MG63 (cell line): ENCODE measurements at regions not wholly inside any gene's neighbourhood (a gene's known extent, or its start where the extent isn't known, plus 50 kb on each side); places are given as distances from the start of the nearest gene placed in this dataset.
"Not testable (repeated sequence)": the region's sequence is repeated elsewhere in the genome, so short reads cannot be mapped to it uniquely, and the experiment has no call there.

ENCODE experiments used
- DNase-seq: peaks from one replicate; pipeline ENCODE4 v3.0.0-alpha.2; 2020
- H3K27me3 ChIP-seq: fragments of 250-450 bp; sonication (Bioruptor Pico); 2 replicates; pipeline ENCODE4 v1.5.1; 2020; ENCODE audit warnings: mild to moderate bottlenecking, moderate library complexity
- H3K36me3 ChIP-seq: fragments of 250-450 bp; sonication (Bioruptor Pico); 2 replicates; pipeline ENCODE4 v1.5.1; 2020; ENCODE audit warnings: mild to moderate bottlenecking, moderate library complexity
- H3K4me3 ChIP-seq: fragments of 250-450 bp; sonication (Bioruptor Pico); 2 replicates; pipeline ENCODE4 v1.5.1; 2020; ENCODE audit warnings: mild to moderate bottlenecking, moderate library complexity
- H3K9me3 ChIP-seq: fragments of 250-450 bp; sonication (Bioruptor Pico); 2 replicates; pipeline ENCODE4 v1.5.1; 2020; ENCODE audit warnings: mild to moderate bottlenecking, moderate library complexity

GRCh38 chr10:44260286-44260928 is 124.5 kb downstream of the CXCL12 start:
- Histone ChIP-seq H3K36me3 (no peaks in the 10 kb centered on the region), H3K9me3 (no peaks in the 10 kb centered on the region), H3K4me3 (no peak overlapping the region), H3K27me3 (no peaks in the 10 kb centered on the region)
- no peak for DNase-seq

GRCh38 chr10:44259090-44259874 is 125.6 kb downstream of the CXCL12 start:
- no peaks in the 10 kb centered on the region for H3K36me3 ChIP-seq
- no peaks in the 10 kb centered on the region for H3K27me3 ChIP-seq
- H3K4me3 ChIP-seq = no peak overlapping the region
- no peak for DNase-seq
- H3K9me3 ChIP-seq = no peaks in the 10 kb centered on the region

- Histone ChIP-seq H3K27me3 (no peaks in the 10 kb centered on the region), H3K36me3 (no peaks in the 10 kb centered on the region), H3K9me3 (no peaks in the 10 kb centered on the region), H3K4me3 (no peak overlapping the region)
- no peak for DNase-seq
Measured at GRCh38 chr10:44258460-44259089, 126.3 kb downstream of the CXCL12 start.

- no peaks in the 10 kb centered on the region for H3K9me3 ChIP-seq
- H3K4me3 ChIP-seq = no peak overlapping the region
- no peak for DNase-seq
- H3K27me3 ChIP-seq = no peaks in the 10 kb centered on the region
- H3K36me3 ChIP-seq = no peaks in the 10 kb centered on the region
Measured at GRCh38 chr10:44258019-44258418, 126.9 kb downstream of the CXCL12 start.

GRCh38 chr10:44253769-44254462 is 131.0 kb downstream of the CXCL12 start:
- H3K36me3 ChIP-seq = no peaks in the 10 kb centered on the region
- H3K9me3 ChIP-seq = no peaks in the 10 kb centered on the region
- DNase-seq = peak; percentile 69
- no peak overlapping the region for H3K4me3 ChIP-seq
- no peaks in the 10 kb centered on the region for H3K27me3 ChIP-seq

GRCh38 chr10:44252631-44253030 is 132.3 kb downstream of the CXCL12 start:
- H3K27me3 ChIP-seq, H3K36me3 ChIP-seq, DNase-seq, H3K4me3 ChIP-seq, H3K9me3 ChIP-seq: not testable (repeated sequence)

GRCh38 chr10:44249933-44250332 is 135.0 kb downstream of the CXCL12 start:
- DNase-seq, H3K4me3 ChIP-seq, H3K9me3 ChIP-seq, H3K36me3 ChIP-seq, H3K27me3 ChIP-seq: not testable (repeated sequence)

GRCh38 chr10:44249490-44249889 is 135.4 kb downstream of the CXCL12 start:
- H3K36me3 ChIP-seq = no peaks in the 10 kb centered on the region
- DNase-seq = no peak
- H3K27me3 ChIP-seq = no peaks in the 10 kb centered on the region
- no peak overlapping the region for H3K4me3 ChIP-seq
- peaks cover 2% of the 10 kb centered on the region for H3K9me3 ChIP-seq

GRCh38 chr10:44246700-44247099 is 138.2 kb downstream of the CXCL12 start:
- H3K9me3 ChIP-seq, H3K36me3 ChIP-seq, DNase-seq, H3K4me3 ChIP-seq, H3K27me3 ChIP-seq: not testable (repeated sequence)

- H3K4me3 ChIP-seq, DNase-seq, H3K9me3 ChIP-seq, H3K36me3 ChIP-seq, H3K27me3 ChIP-seq: not testable (repeated sequence)
Measured at GRCh38 chr10:44246287-44246686, 138.6 kb downstream of the CXCL12 start.

GRCh38 chr10:44245601-44245938 is 139.3 kb downstream of the CXCL12 start:
- Histone ChIP-seq H3K27me3 (no peaks in the 10 kb centered on the region), H3K9me3 (peaks cover 2% of the 10 kb centered on the region), H3K36me3 (no peaks in the 10 kb centered on the region), H3K4me3 (no peak overlapping the region)
- DNase-seq = no peak

- no peak for DNase-seq
- H3K36me3 ChIP-seq = no peaks in the 10 kb centered on the region
Measured at GRCh38 chr10:44244745-44245600, 139.9 kb downstream of the CXCL12 start.

GRCh38 chr10:44243851-44244510 is 140.9 kb downstream of the CXCL12 start:
- H3K27me3 ChIP-seq = no peaks in the 10 kb centered on the region
- no peak for DNase-seq
- no peak overlapping the region for H3K4me3 ChIP-seq
- H3K9me3 ChIP-seq = peaks cover 2% of the 10 kb centered on the region
- H3K36me3 ChIP-seq = no peaks in the 10 kb centered on the region

More at GRCh38 chr10:44244745-44245600, 139.9 kb downstream of the CXCL12 start:
- Histone ChIP-seq H3K4me3 (no peak overlapping the region), H3K9me3 (peaks cover 2% of the 10 kb centered on the region), H3K27me3 (no peaks in the 10 kb centered on the region)

- peaks cover 2% of the 10 kb centered on the region for H3K9me3 ChIP-seq
- H3K36me3 ChIP-seq = no peaks in the 10 kb centered on the region
- no peak for DNase-seq
- H3K27me3 ChIP-seq = no peaks in the 10 kb centered on the region
- H3K4me3 ChIP-seq = no peak overlapping the region
Measured at GRCh38 chr10:44242826-44243225, 142.1 kb downstream of the CXCL12 start.

- peaks cover 2% of the 10 kb centered on the region for H3K9me3 ChIP-seq
- DNase-seq = no peak
- H3K27me3 ChIP-seq = no peaks in the 10 kb centered on the region
- no peaks in the 10 kb centered on the region for H3K36me3 ChIP-seq
- H3K4me3 ChIP-seq = no peak overlapping the region
Measured at GRCh38 chr10:44242091-44242490, 142.8 kb downstream of the CXCL12 start.

- Histone ChIP-seq H3K27me3 (no peaks in the 10 kb centered on the region), H3K9me3 (no peaks in the 10 kb centered on the region; the same call in 1 of the 2 replicates), H3K4me3 (no peak overlapping the region), H3K36me3 (no peaks in the 10 kb centered on the region)
- DNase-seq = no peak
Measured at GRCh38 chr10:44240584-44241205, 144.2 kb downstream of the CXCL12 start.
